Dedifferentiated amniotic fluid mesenchymal stem cell (primary cell): ENCODE measurements at regions not wholly inside any gene's neighbourhood (a gene's known extent, or its start where the extent isn't known, plus 50 kb on each side); places are given as distances from the start of the nearest gene placed in this dataset.
"Not testable (repeated sequence)": the region's sequence is repeated elsewhere in the genome, so short reads cannot be mapped to it uniquely, and the experiment has no call there.

Source experiments
- DNase-seq: peaks from one replicate; pipeline ENCODE4 v3.0.0-alpha.2; 2016; ENCODE audit errors: extremely low spot score

GRCh38 chr9:79073201-79073600 is 498.6 kb upstream of the TLE4 start:
- DNase-seq = no peak

GRCh38 chr9:79080536-79080935 is 491.2 kb upstream of the TLE4 start:
- DNase-seq = no peak

- no peak for DNase-seq
Observed at GRCh38 chr9:79083621-79084020, 488.1 kb upstream of the TLE4 start.

GRCh38 chr9:79087133-79087532 is 484.6 kb upstream of the TLE4 start:
- no peak for DNase-seq

GRCh38 chr9:79089054-79089560 is 482.7 kb upstream of the TLE4 start:
- DNase-seq = no peak

GRCh38 chr9:79089851-79090250 is 481.9 kb upstream of the TLE4 start:
- not testable (repeated sequence) for DNase-seq

GRCh38 chr9:79103257-79103656 is 468.5 kb upstream of the TLE4 start:
- DNase-seq = not testable (repeated sequence)

GRCh38 chr9:79104216-79104615 is 467.5 kb upstream of the TLE4 start:
- no peak for DNase-seq

- DNase-seq = no peak
Observed at GRCh38 chr9:79104951-79105350, 466.8 kb upstream of the TLE4 start.

GRCh38 chr9:79107911-79108676 is 463.7 kb upstream of the TLE4 start:
- DNase-seq = no peak

- no peak for DNase-seq
Observed at GRCh38 chr9:79111653-79112052, 460.1 kb upstream of the TLE4 start.

GRCh38 chr9:79115176-79115575 is 456.6 kb upstream of the TLE4 start:
- DNase-seq = no peak

GRCh38 chr9:79116041-79116440 is 455.7 kb upstream of the TLE4 start:
- DNase-seq = no peak

- no peak for DNase-seq
Observed at GRCh38 chr9:79116709-79117108, 455.1 kb upstream of the TLE4 start.

- DNase-seq = no peak
Observed at GRCh38 chr9:79120533-79120932, 451.2 kb upstream of the TLE4 start.

GRCh38 chr9:79120941-79121340 is 450.8 kb upstream of the TLE4 start:
- DNase-seq = no peak

GRCh38 chr9:79123415-79123814 is 448.4 kb upstream of the TLE4 start:
- no peak for DNase-seq

- DNase-seq = no peak
Observed at GRCh38 chr9:79127661-79128060, 444.1 kb upstream of the TLE4 start.

- peak; percentile 71 for DNase-seq
Observed at GRCh38 chr9:79129865-79130480, 441.8 kb upstream of the TLE4 start.

- DNase-seq = no peak
Observed at GRCh38 chr9:79131246-79131774, 440.5 kb upstream of the TLE4 start.

GRCh38 chr9:79131824-79132377 is 439.9 kb upstream of the TLE4 start:
- DNase-seq = no peak

GRCh38 chr9:79134654-79135053 is 437.1 kb upstream of the TLE4 start:
- DNase-seq = no peak
